Neural progenitor cell (in vitro differentiated cells): ENCODE measurements at regions not wholly inside any gene's neighbourhood (a gene's known extent, or its start where the extent isn't known, plus 50 kb on each side); places are given as distances from the start of the nearest gene placed in this dataset.

Experiments used
- DNase-seq: peaks from one replicate; pipeline ENCODE4 v3.0.0-alpha.2; 2016; ENCODE audit warnings: low spot score
- H2AFZ ChIP-seq: fragments of 200-600 bp; sonication (generic); replicated peaks from 2 replicates; pipeline ENCODE4 v1.6.1; 2016; ENCODE audit warnings: antibody characterized with exemption
- H3F3A ChIP-seq: fragments of 200-600 bp; sonication (generic); 2 replicates; pipeline ENCODE4 v1.6.1; 2016; ENCODE audit warnings: antibody characterized with exemption, low read depth
- H3K27ac ChIP-seq: fragments of 200-600 bp; sonication (generic); 2 replicates; pipeline ENCODE4 v1.5.1; 2016; ENCODE audit warnings: mild to moderate bottlenecking
- H3K27me3 ChIP-seq: fragments of 200-600 bp; sonication (generic); 2 replicates; pipeline ENCODE4 v1.6.1; 2016; ENCODE audit warnings: mild to moderate bottlenecking, moderate library complexity
- H3K36me3 ChIP-seq: fragments of 200-600 bp; sonication (generic); 2 replicates; pipeline ENCODE4 v1.5.1; 2016
- H3K4me1 ChIP-seq: fragments of 200-600 bp; sonication (generic); 2 replicates; pipeline ENCODE4 v1.6.1; 2016; ENCODE audit warnings: mixed run types
- H3K4me2 ChIP-seq: fragments of 200-600 bp; sonication (generic); 2 replicates; pipeline ENCODE4 v1.6.1; 2016
- H3K4me3 ChIP-seq: fragments of 200-600 bp; sonication (generic); 2 replicates; pipeline ENCODE4 v1.5.1; 2016
- H3K79me2 ChIP-seq: fragments of 200-600 bp; sonication (generic); 2 replicates; pipeline ENCODE4 v1.6.1; 2016; ENCODE audit warnings: low read depth
- H3K9ac ChIP-seq: fragments of 200-600 bp; sonication (generic); 2 replicates; pipeline ENCODE4 v1.6.1; 2016
- H3K9me3 ChIP-seq: fragments of 200-600 bp; sonication (generic); 2 replicates; pipeline ENCODE4 v1.5.1; 2016; ENCODE audit warnings: low read depth
- H4K20me1 ChIP-seq: fragments of 200-600 bp; sonication (generic); 2 replicates; pipeline ENCODE4 v1.6.1; 2016; ENCODE audit warnings: low read depth
- H3K27ac Mint-ChIP-seq: 3 replicates; pipeline ENCODE4 v1.8.0; 2021; ENCODE audit warnings: mixed read lengths
- H3K27me3 Mint-ChIP-seq: 2 replicates; pipeline ENCODE4 v1.8.0; 2022; ENCODE audit warnings: low read depth, mild to moderate bottlenecking, inconsistent platforms, moderate library complexity, mixed read lengths; ENCODE audit not compliant: insufficient read depth
- H3K36me3 Mint-ChIP-seq: 3 replicates; pipeline ENCODE4 v1.8.0; 2021; ENCODE audit warnings: mixed read lengths
- H3K4me1 Mint-ChIP-seq: 3 replicates; pipeline ENCODE4 v1.8.0; 2021; ENCODE audit warnings: mixed read lengths
- H3K4me3 Mint-ChIP-seq: 3 replicates; pipeline ENCODE4 v1.8.0; 2021; ENCODE audit warnings: mild to moderate bottlenecking, moderate library complexity, mixed read lengths
- H3K9me3 Mint-ChIP-seq: 3 replicates; pipeline ENCODE4 v1.8.0; 2020; ENCODE audit warnings: mixed read lengths
- EZH2 ChIP-seq: fragments of 200-600 bp; sonication (generic); IDR thresholded peaks from 2 replicates; pipeline ENCODE4 v1.6.1; 2017; ENCODE audit warnings: antibody characterized with exemption, mild to moderate bottlenecking, moderate library complexity
- EZH2phosphoT487 ChIP-seq: fragments of 200-600 bp; sonication (generic); IDR thresholded peaks from 2 replicates; pipeline ENCODE4 v1.6.1; 2017; ENCODE audit warnings: antibody characterized with exemption
- TF ChIP-seq, protein P1 (sequence below): fragments of 200-600 bp; sonication (generic); IDR thresholded peaks from 2 replicates; pipeline ENCODE4 v1.5.1; 2017; ENCODE audit warnings: antibody characterized with exemption, mild to moderate bottlenecking

DNA sequence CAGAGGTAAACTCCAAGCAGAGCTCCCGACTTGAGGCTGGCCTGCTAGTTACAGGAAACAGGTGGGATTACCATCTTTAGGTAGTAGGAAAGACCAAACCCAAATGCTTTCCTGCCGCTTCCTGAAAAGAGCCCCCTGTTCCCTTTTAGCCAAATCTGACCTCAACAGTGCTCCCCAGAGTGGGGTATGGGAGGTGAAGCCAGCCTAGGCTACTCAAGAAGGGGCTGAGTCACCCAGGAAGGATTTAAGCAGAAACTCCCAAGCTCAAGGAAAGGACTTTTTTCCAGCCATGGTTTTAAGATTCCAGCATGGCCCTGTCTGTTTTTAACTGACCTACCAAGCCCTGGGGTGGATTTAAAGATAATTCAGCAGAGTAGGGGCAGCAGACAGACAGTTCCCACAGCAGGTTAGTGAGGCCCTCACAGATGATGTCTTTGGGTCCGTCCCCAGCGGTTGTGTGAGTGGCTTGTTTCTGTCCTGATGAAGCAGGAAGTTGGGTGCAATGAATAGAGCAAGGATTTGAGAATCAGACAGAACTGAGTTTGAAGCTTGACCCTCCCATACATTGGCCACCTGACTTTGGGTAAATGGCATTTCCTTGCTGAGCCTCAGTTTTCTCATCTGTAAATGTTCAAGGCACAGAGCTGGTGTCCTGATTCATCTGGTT is 76.9 kb upstream of the MAFB start:
- H3K27ac ChIP-seq, result no peak overlapping the region
- H3K4me1 ChIP-seq, result peaks cover 10% of the 10 kb centered on the region
- no peaks in the 10 kb centered on the region for H3K36me3 ChIP-seq
- Mint-ChIP-seq H3K4me3 (no peak overlapping the region), H3K4me1 (no peaks in the 10 kb centered on the region), H3K36me3 (no peaks in the 10 kb centered on the region), H3K27ac (no peak overlapping the region), H3K9me3 (no peaks in the 10 kb centered on the region), H3K27me3 (peaks cover 3% of the 10 kb centered on the region)
- H3K4me3 ChIP-seq, result no peak overlapping the region
- H3K79me2 ChIP-seq, result no peaks in the 10 kb centered on the region
- no peak overlapping the region for H3K9ac ChIP-seq
- H2AFZ ChIP-seq, result peak overlapping the region; percentile 68
- no peaks in the 10 kb centered on the region for H4K20me1 ChIP-seq
- no peak overlapping the region for H3K4me2 ChIP-seq
- H3F3A ChIP-seq, result no peaks in the 10 kb centered on the region
- DNase-seq, result no peak
- TF ChIP-seq EZH2 (no peak), EZH2phosphoT487 (no peak)
- TF ChIP-seq, protein P1, sequence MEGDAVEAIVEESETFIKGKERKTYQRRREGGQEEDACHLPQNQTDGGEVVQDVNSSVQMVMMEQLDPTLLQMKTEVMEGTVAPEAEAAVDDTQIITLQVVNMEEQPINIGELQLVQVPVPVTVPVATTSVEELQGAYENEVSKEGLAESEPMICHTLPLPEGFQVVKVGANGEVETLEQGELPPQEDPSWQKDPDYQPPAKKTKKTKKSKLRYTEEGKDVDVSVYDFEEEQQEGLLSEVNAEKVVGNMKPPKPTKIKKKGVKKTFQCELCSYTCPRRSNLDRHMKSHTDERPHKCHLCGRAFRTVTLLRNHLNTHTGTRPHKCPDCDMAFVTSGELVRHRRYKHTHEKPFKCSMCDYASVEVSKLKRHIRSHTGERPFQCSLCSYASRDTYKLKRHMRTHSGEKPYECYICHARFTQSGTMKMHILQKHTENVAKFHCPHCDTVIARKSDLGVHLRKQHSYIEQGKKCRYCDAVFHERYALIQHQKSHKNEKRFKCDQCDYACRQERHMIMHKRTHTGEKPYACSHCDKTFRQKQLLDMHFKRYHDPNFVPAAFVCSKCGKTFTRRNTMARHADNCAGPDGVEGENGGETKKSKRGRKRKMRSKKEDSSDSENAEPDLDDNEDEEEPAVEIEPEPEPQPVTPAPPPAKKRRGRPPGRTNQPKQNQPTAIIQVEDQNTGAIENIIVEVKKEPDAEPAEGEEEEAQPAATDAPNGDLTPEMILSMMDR, result no peak
- no peaks in the 10 kb centered on the region for H3K27me3 ChIP-seq
- no peaks in the 10 kb centered on the region for H3K9me3 ChIP-seq

- no peaks in the 10 kb centered on the region for H3K9me3 ChIP-seq
- H3F3A ChIP-seq, result no peaks in the 10 kb centered on the region
- no peak overlapping the region for H3K27ac Mint-ChIP-seq
- DNase-seq, result no peak
- H3K4me3 Mint-ChIP-seq, result no peak overlapping the region
- no peak for TF ChIP-seq EZH2
- TF ChIP-seq, protein P1, result no peak
- no peak for TF ChIP-seq EZH2phosphoT487
- no peak overlapping the region for H3K4me2 ChIP-seq
- no peaks in the 10 kb centered on the region for H3K79me2 ChIP-seq
- H3K4me1 Mint-ChIP-seq, result peaks cover 2% of the 10 kb centered on the region
- H3K4me1 ChIP-seq, result peaks cover 10% of the 10 kb centered on the region
- H3K27me3 Mint-ChIP-seq, result peaks cover 3% of the 10 kb centered on the region
- peak overlapping the region; percentile 68 for H2AFZ ChIP-seq
- no peak overlapping the region for H3K4me3 ChIP-seq
- no peaks in the 10 kb centered on the region for H3K9me3 Mint-ChIP-seq
- no peaks in the 10 kb centered on the region for H3K36me3 Mint-ChIP-seq
- H3K27me3 ChIP-seq, result no peaks in the 10 kb centered on the region
- no peaks in the 10 kb centered on the region for H3K36me3 ChIP-seq
- no peaks in the 10 kb centered on the region for H4K20me1 ChIP-seq
- H3K27ac ChIP-seq, result no peak overlapping the region
- no peak overlapping the region for H3K9ac ChIP-seq
Measured at GRCh38 chr20:40766790-40767614, 78.0 kb upstream of the MAFB start.

DNA sequence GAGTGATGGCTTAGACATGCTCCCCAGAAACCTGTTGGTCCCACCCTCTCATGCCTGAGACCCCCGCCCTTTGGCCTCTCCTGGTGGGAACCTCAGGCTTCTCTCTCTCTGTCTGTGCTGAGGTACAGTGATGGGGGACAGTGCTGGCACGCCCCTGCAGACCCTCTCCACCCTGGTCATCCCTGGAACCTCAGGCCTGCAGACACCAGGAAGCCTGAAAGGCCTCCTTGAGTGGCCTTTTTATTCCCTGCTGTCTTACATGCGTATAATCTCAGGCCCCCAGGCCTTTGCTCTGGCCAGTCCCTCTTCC is 78.5 kb upstream of the MAFB start:
- H3K4me3 Mint-ChIP-seq, result no peak overlapping the region
- peaks cover 3% of the 10 kb centered on the region for H3K4me1 Mint-ChIP-seq
- Histone ChIP-seq H3K36me3 (no peaks in the 10 kb centered on the region), H3K79me2 (no peaks in the 10 kb centered on the region), H3K9ac (no peak overlapping the region), H4K20me1 (no peaks in the 10 kb centered on the region), H3K4me3 (no peak overlapping the region), H3K27ac (no peak overlapping the region), H2AFZ (no peak overlapping the region), H3K27me3 (no peaks in the 10 kb centered on the region), H3F3A (no peaks in the 10 kb centered on the region), H3K4me1 (peaks cover 10% of the 10 kb centered on the region), H3K9me3 (no peaks in the 10 kb centered on the region), H3K4me2 (no peak overlapping the region)
- DNase-seq, result no peak
- no peak overlapping the region for H3K27ac Mint-ChIP-seq
- no peaks in the 10 kb centered on the region for H3K9me3 Mint-ChIP-seq
- H3K36me3 Mint-ChIP-seq, result no peaks in the 10 kb centered on the region
- TF ChIP-seq EZH2, result no peak
- TF ChIP-seq EZH2phosphoT487, result no peak
- TF ChIP-seq, protein P1, result no peak
- H3K27me3 Mint-ChIP-seq, result peaks cover 3% of the 10 kb centered on the region
